Ovary (tissue), 7 donors: ENCODE measurements at regions not wholly inside any gene's neighbourhood (a gene's known extent, or its start where the extent isn't known, plus 50 kb on each side); places are given as distances from the start of the nearest gene placed in this dataset.

ENCODE experiments used
- DNase-seq, 5 donors: peaks; one replicate each; pipeline ENCODE4 v3.0.0-alpha.2; 2019 to 2020
- H3K27ac ChIP-seq, 2 donors: fragments of 200-600 bp; one replicate each; pipeline versions ENCODE4 v1.5.1 to v1.8.0; 2019 to 2022
- H3K27me3 ChIP-seq: fragments of 200-600 bp; one replicate; pipeline ENCODE4 v1.8.0; 2022
- H3K36me3 ChIP-seq: fragments of 200-600 bp; sonication (generic); one replicate; pipeline ENCODE4 v1.5.1; 2019
- H3K4me1 ChIP-seq: one replicate; pipeline ENCODE4 v1.8.1; 2013; ENCODE audit warnings: mild to moderate bottlenecking, moderate library complexity; ENCODE audit not compliant: insufficient read depth
- H3K4me3 ChIP-seq: fragments of 200-600 bp; sonication (generic); one replicate; pipeline ENCODE4 v1.5.1; 2017
- H3K9me3 ChIP-seq, 2 donors: fragments of 200-600 bp in 1 of 2; sonication (generic) in 1 of 2; one replicate each; pipeline versions ENCODE4 v1.5.1 to v1.8.1; 2013 to 2019; ENCODE audit warnings: mild to moderate bottlenecking in 1 of 2, moderate library complexity in 1 of 2
- EP300 ChIP-seq: sonication (generic); formaldehyde crosslinking; IDR thresholded peaks from one replicate; pipeline ENCODE4 v1.6.1; 2017; ENCODE audit warnings: antibody characterized with exemption
- POLR2A ChIP-seq: fragments of 450-650 bp; IDR thresholded peaks from one replicate; pipeline ENCODE4 v1.6.1; 2017; ENCODE audit warnings: antibody characterized with exemption, mild to moderate bottlenecking, moderate library complexity
- WGBS, 3 donors: extraction: QIAGEN DNeasy Blood & Tissue Kit in 1 of 3; methylation state at CpG; one replicate each; pipeline versions ENCODE4 v1.1.5 to v1.1.7; 2013 to 2017; 5-methylcytosine and 5-hydroxymethylcytosine counted together
- intact Hi-C, 4 donors: fragments of 100-400 bp; cut with DNase I; formaldehyde crosslinking; loops; one replicate each; pipeline versions ENCODE4 v1.11.0 to v1.15.1; 2022 to 2023
- TF ChIP-seq, protein P1 (sequence below), 3 donors: fragments of 450-650 bp in 2 of 3; fragments of 200-600 bp in 1 of 3; IDR thresholded peaks; one replicate each; pipeline versions ENCODE4 v1.5.1 to v1.8.0; 2016 to 2022; ENCODE audit warnings: antibody characterized with exemption in 3 of 3, mild to moderate bottlenecking in 1 of 3
- donor health status: DM: no; HTN: no; CAD: no; lungs with moderate emphysema.
- donor health status: DM: no; HTN: no; CAD: no.
- donor health status: Bipolar disorder and iron deficiency.
- donor health status: DM: no; HTN: no; CAD: no.
- donor health status: DM: yes; HTN: yes; CAD: no.

DNA sequence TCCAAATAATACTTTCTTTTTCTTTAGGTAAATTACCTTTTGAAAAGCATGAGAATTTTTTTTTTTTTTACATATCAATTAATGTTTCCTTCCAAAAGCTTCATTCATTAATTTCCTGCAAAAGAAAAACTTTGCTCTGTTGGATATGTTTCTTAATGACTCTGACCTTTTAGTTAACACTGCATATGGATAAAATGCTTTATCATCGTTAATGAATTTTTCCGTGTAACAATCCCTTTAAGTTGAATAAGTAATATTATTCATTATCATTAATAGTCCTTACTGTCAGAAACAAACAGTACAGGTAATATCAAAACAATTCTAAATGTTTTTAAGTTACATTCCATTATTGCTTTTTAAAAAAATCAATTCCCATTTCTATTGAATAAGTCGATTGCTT lies 345.1 kb downstream of the SAMD5 start:
- TF ChIP-seq, protein P1, sequence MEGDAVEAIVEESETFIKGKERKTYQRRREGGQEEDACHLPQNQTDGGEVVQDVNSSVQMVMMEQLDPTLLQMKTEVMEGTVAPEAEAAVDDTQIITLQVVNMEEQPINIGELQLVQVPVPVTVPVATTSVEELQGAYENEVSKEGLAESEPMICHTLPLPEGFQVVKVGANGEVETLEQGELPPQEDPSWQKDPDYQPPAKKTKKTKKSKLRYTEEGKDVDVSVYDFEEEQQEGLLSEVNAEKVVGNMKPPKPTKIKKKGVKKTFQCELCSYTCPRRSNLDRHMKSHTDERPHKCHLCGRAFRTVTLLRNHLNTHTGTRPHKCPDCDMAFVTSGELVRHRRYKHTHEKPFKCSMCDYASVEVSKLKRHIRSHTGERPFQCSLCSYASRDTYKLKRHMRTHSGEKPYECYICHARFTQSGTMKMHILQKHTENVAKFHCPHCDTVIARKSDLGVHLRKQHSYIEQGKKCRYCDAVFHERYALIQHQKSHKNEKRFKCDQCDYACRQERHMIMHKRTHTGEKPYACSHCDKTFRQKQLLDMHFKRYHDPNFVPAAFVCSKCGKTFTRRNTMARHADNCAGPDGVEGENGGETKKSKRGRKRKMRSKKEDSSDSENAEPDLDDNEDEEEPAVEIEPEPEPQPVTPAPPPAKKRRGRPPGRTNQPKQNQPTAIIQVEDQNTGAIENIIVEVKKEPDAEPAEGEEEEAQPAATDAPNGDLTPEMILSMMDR (IDR thresholded peaks at IDR 0.05) = no peak
- TF ChIP-seq EP300 = no peak
- no peak for TF ChIP-seq POLR2A
- Histone ChIP-seq H3K36me3 (no peaks in the 10 kb centered on the region), H3K27ac (no peak overlapping the region), H3K4me3 (no peak overlapping the region), H3K27me3 (no peaks in the 10 kb centered on the region), H3K4me1 (no peaks in the 10 kb centered on the region), H3K9me3 (no peaks in the 10 kb centered on the region)
- WGBS, 3 donors = 91 to 95% (median 95%) methylated on average over 3 of the region's 3 CpGs
- DNase-seq = no peak
- intact Hi-C loops = no loop called here

DNA sequence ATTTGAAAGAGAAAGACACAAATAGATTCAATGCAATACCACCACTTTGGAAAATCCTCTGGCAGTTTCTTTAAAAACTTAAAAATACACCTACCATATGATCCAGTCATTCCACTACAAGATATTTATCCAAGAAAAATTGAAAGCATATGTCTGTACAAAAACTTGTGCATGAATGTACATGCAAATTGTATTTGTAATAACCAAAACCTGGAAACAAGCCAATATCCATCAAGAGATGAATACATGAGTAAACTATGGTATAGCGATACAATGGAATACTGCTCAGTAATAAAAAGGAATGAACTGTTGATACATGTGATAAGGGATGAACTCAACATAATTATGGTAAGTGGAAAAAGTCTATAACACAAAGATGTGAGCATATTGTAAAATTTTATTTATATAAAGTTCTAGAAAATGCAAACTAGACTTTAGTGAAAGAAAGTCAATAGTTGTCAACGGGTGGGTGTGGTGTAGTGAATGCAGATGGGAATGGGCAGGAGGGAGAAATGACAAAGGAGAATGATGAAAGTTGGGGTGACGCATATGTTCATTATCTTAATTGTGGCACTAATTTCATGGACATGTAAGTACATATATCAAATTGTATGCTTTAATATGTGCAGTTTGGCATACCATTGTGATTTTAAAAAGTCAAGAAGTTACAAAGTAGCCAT lies 347.5 kb downstream of the SAMD5 start:
- intact Hi-C loops = no loop called here
- no peaks in the 10 kb centered on the region for H3K4me1 ChIP-seq
- no peaks in the 10 kb centered on the region for H3K9me3 ChIP-seq
- no peak overlapping the region for H3K4me3 ChIP-seq
- DNase-seq = no peak
- no peak overlapping the region for H3K27ac ChIP-seq
- 95 to 96% (median 96%) methylated on average over 3 of the region's 3 CpGs for WGBS, 3 donors
- TF ChIP-seq POLR2A (no peak), EP300 (no peak)
- TF ChIP-seq, protein P1 (IDR thresholded peaks at IDR 0.05) = no peak
- no peaks in the 10 kb centered on the region for H3K36me3 ChIP-seq
- H3K27me3 ChIP-seq = no peaks in the 10 kb centered on the region

DNA sequence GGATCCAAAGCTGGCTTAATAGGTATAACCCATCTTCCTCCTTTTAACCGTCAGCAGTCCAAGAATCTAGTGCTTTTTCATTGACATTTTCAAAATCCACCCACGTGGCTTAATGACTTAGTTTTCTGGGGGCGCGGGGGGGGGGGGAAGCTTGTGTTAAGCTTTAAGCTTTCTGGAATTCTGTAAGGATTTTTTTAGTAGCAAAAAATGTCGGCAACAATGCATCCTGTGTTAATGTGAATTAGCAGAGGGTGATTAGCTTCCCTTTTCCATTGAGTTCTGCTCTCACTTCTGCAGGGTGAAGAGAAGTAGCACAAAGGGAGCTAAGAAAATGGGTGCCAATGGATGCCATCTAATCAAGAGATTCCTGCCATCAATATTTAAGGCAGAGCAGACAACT lies 348.2 kb downstream of the SAMD5 start:
- Histone ChIP-seq H3K27me3 (no peaks in the 10 kb centered on the region), H3K27ac (no peak overlapping the region), H3K4me3 (no peak overlapping the region), H3K4me1 (no peaks in the 10 kb centered on the region), H3K9me3 (no peaks in the 10 kb centered on the region), H3K36me3 (no peaks in the 10 kb centered on the region)
- WGBS, 3 donors = 85 to 91% (median 90%) methylated on average over 5 of the region's 5 CpGs
- DNase-seq = no peak
- TF ChIP-seq POLR2A (no peak), EP300 (no peak)
- TF ChIP-seq, protein P1 (IDR thresholded peaks at IDR 0.05) = no peak
- intact Hi-C loops = no loop called here

DNA sequence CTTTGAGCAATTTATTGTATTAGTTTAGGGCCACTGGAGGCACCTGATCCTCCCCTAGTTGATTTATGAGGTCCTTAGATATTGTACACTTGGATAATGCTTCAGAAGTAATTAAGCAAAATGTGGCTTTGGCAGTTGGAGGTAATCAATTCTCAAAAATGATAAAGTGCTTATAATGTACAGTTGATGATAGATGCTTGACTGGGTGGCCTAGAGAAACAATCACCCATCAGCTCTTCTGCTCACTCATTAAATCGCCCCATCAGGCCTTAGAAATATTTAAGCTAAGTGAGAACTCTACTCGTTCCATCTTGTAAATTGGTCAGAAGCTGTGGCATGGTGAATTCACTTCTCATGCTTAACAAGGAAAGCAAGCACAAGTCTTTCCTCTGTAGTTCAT lies 349.9 kb downstream of the SAMD5 start:
- intact Hi-C loops = no loop called here
- no peak for DNase-seq
- TF ChIP-seq POLR2A (no peak), EP300 (no peak)
- TF ChIP-seq, protein P1 (IDR thresholded peaks at IDR 0.05) = no peak
- no peak overlapping the region for H3K4me3 ChIP-seq
- no peak overlapping the region for H3K27ac ChIP-seq
- H3K9me3 ChIP-seq = no peaks in the 10 kb centered on the region
- 91 to 97% (median 92%) methylated on average over 2 of the region's 2 CpGs for WGBS, 3 donors
- no peaks in the 10 kb centered on the region for H3K27me3 ChIP-seq
- no peaks in the 10 kb centered on the region for H3K36me3 ChIP-seq
- H3K4me1 ChIP-seq = no peaks in the 10 kb centered on the region
